GM12878 (cell line): ENCODE measurements at regions not wholly inside any gene's neighbourhood (a gene's known extent, or its start where the extent isn't known, plus 50 kb on each side); places are given as distances from the start of the nearest gene placed in this dataset.

Experiments
- ATAC-seq: fragments of 200-7000 bp; cut with Tn5 transposase; 3 replicates; pipeline ENCODE4 v1.9.1; 2020; ENCODE audit warnings: mild to moderate bottlenecking, moderate library complexity
- BruUV-seq: library from RNA; stranded (reverse); fragments of 400-500 nt; replicated peaks from 2 replicates; lab custom pipeline; 2021; lab: Mats Ljungman, UMichigan
- CTCF ChIA-PET: fragments of 300-600 bp; sonication (Branson Sonifier 250); formaldehyde crosslinking; extraction: SDS; loops from one replicate; lab custom pipeline; 2021; ENCODE audit warnings: inconsistent platforms; lab: Yijun Ruan, JAX
- POLR2A ChIA-PET: fragments of 350-600 bp; formaldehyde crosslinking; extraction: SDS; loops from one replicate; lab custom pipeline; 2021; ENCODE audit warnings: inconsistent platforms; lab: Charles Lee
- RAD21 ChIA-PET: fragments of 300-600 bp; sonication (Branson Sonifier 250); formaldehyde crosslinking; loops from one replicate; lab custom pipeline; 2023; ENCODE audit warnings: antibody characterized with exemption; ENCODE audit not compliant: unreplicated experiment; lab: Charles Lee
- SMC1A ChIA-PET: fragments of 300-600 bp; sonication (Branson Sonifier 250); formaldehyde crosslinking; loops from one replicate; lab custom pipeline; 2023; ENCODE audit not compliant: unreplicated experiment, uncharacterized antibody; lab: Charles Lee
- DNase-seq: peaks from one replicate; pipeline ENCODE4 v3.0.0-alpha.2; 2011; ENCODE audit warnings: low read depth, low spot score
- FAIRE-seq: peaks from 3 replicates; lab custom pipeline; 2011; peaks lifted over from hg19 to GRCh38; lab: Jason Lieb, UNC
- H2AFZ ChIP-seq: 2 replicates; pipeline ENCODE4 v1.6.0; 2011; ENCODE audit warnings: low read depth, low read length, control low read depth; ENCODE audit not compliant: control insufficient read depth
- H3K27ac ChIP-seq: 2 replicates; pipeline ENCODE4 v1.5.1; 2011; ENCODE audit warnings: control low read depth; ENCODE audit not compliant: control insufficient read depth, insufficient read depth
- H3K27me3 ChIP-seq, 2 experiments: replicated peaks in 1 of 2; 2 replicates each; pipeline versions ENCODE4 v1.6.0 to v1.6.1; 2011; ENCODE audit warnings: low read length in 1 of 2; ENCODE audit not compliant: control insufficient read depth in 2 of 2, insufficient read depth in 2 of 2
- H3K36me3 ChIP-seq, 2 experiments: 2 replicates each; pipeline ENCODE4 v1.5.1; 2011; ENCODE audit warnings: low read length in 1 of 2; ENCODE audit not compliant: control insufficient read depth in 2 of 2, insufficient read depth in 2 of 2
- H3K4me1 ChIP-seq: 2 replicates; pipeline ENCODE4 v1.6.1; 2011; ENCODE audit warnings: mild to moderate bottlenecking, low read length, moderate library complexity, mixed read lengths; ENCODE audit not compliant: control insufficient read depth, insufficient read depth
- H3K4me2 ChIP-seq: 2 replicates; pipeline ENCODE4 v1.6.0; 2011; ENCODE audit warnings: control low read depth; ENCODE audit not compliant: control insufficient read depth, insufficient read depth
- H3K4me3 ChIP-seq: fragments of 200-600 bp; sonication (generic); 2 replicates; pipeline ENCODE4 v1.5.1; 2016
- H3K79me2 ChIP-seq: 2 replicates; pipeline ENCODE4 v1.6.0; 2011; ENCODE audit warnings: low read length; ENCODE audit not compliant: control insufficient read depth, insufficient read depth
- H3K9ac ChIP-seq: 2 replicates; pipeline ENCODE4 v1.8.0; 2011; ENCODE audit warnings: low read length, control low read depth, mixed read lengths; ENCODE audit not compliant: control insufficient read depth, insufficient read depth
- H3K9me3 ChIP-seq: replicated peaks from 3 replicates; pipeline ENCODE4 v1.5.1; 2011; ENCODE audit warnings: mild to moderate bottlenecking, low read length; ENCODE audit not compliant: control insufficient read depth, insufficient read depth
- H4K20me1 ChIP-seq: 2 replicates; pipeline ENCODE4 v1.6.0; 2011; ENCODE audit not compliant: control insufficient read depth, insufficient read depth
- KDM1A ChIP-seq: fragments of 200-600 bp; sonication (generic); IDR thresholded peaks from 2 replicates; pipeline ENCODE4 v1.6.1; 2016; ENCODE audit warnings: borderline replicate concordance
- MXI1 ChIP-seq: fragments of 150-350 bp; IDR thresholded peaks from 2 replicates; pipeline ENCODE4 v1.6.1; 2011; ENCODE audit warnings: low read depth, mild to moderate bottlenecking, inconsistent platforms, low read length, improper control_type of control experiment
- NFYA ChIP-seq: IDR thresholded peaks from 2 replicates; pipeline ENCODE4 v1.6.1; 2011; ENCODE audit warnings: low read depth, mild to moderate bottlenecking, low read length, improper control_type of control experiment, borderline replicate concordance
- WGBS: methylation state at CpG from one replicate; pipeline ENCODE4 v1.1.6; 2016; ENCODE audit warnings: low lambda C conversion rate; ENCODE audit not compliant: insufficient replicate concordance, insufficient coverage; ENCODE audit errors: missing lambda C conversion rate; 5-methylcytosine and 5-hydroxymethylcytosine counted together
- in situ Hi-C: fragments of 300-500 bp; cut with MboI; formaldehyde crosslinking; loops from 9 replicates; pipeline ENCODE4 v1.14.3; 2018; ENCODE audit warnings: mixed read lengths
- intact Hi-C: fragments of 100-400 bp; cut with micrococcal nuclease; formaldehyde crosslinking; loops from one replicate; pipeline ENCODE4 v1.14.2; 2022; ENCODE audit not compliant: unreplicated experiment
- TF ChIP-seq, protein P1 (sequence below): fragments of 450-650 bp; IDR thresholded peaks from 2 replicates; pipeline ENCODE4 v1.6.1; 2017; ENCODE audit warnings: mild to moderate bottlenecking, moderate library complexity
- TF ChIP-seq, protein P2 (sequence below): fragments of 450-650 bp; IDR thresholded peaks from 2 replicates; pipeline ENCODE4 v1.6.1; 2016; ENCODE audit warnings: mild to moderate bottlenecking
- TF ChIP-seq, protein P3 (sequence below): IDR thresholded peaks from 2 replicates; pipeline ENCODE4 v1.6.1; 2011; ENCODE audit warnings: borderline replicate concordance, low read depth, mild to moderate bottlenecking, moderate library complexity, low read length; ENCODE audit not compliant: insufficient read depth, poor library complexity, severe bottlenecking

DNA sequence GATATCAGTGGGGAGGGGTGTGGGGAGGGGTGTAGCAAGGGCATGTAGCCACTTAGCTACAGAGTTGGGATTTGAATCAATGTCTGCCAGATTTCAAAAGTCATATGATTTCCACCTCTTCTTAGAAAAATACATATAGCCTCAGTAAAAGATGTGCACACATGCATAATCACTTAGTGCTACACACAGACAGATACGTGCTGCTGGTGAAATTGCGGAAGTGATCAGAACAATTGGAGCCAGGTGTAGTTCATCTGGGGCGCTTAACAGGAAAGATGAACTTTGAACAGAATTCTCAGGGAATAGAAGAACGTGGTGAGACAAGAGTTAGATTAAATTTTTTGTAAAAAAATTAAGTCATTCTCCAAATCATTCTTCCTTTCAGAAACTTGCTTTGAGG, 333.1 kb downstream of the KCNRG start:
- no peaks in the 10 kb centered on the region for H3K36me3 ChIP-seq
- no peak overlapping the region for H2AFZ ChIP-seq
- no peaks in the 10 kb centered on the region for H3K4me1 ChIP-seq
- H4K20me1 ChIP-seq = no peaks in the 10 kb centered on the region
- H3K4me3 ChIP-seq = no peak overlapping the region
- intact Hi-C loops (no loop called here), in situ Hi-C loops (no loop called here)
- WGBS = 36% methylated on average over 4 of the region's 4 CpGs
- BruUV-seq = no TSS peak
- SMC1A ChIA-PET = no interaction called here
- no peaks in the 10 kb centered on the region for H3K9me3 ChIP-seq
- no peak for ATAC-seq
- no peak for DNase-seq
- H3K4me2 ChIP-seq = no peak overlapping the region
- RAD21 ChIA-PET = no interaction called here
- no peak overlapping the region for H3K9ac ChIP-seq
- peaks cover 0 to 12% of the 10 kb centered on the region in 2 experiments; a peak in 2 of 4 replicates for H3K27me3 ChIP-seq
- CTCF ChIA-PET = no interaction called here
- no peak for FAIRE-seq
- H3K27ac ChIP-seq = no peak overlapping the region
- H3K79me2 ChIP-seq = no peaks in the 10 kb centered on the region
- TF ChIP-seq NFYA = no peak
- TF ChIP-seq KDM1A = no peak
- TF ChIP-seq, protein P1, sequence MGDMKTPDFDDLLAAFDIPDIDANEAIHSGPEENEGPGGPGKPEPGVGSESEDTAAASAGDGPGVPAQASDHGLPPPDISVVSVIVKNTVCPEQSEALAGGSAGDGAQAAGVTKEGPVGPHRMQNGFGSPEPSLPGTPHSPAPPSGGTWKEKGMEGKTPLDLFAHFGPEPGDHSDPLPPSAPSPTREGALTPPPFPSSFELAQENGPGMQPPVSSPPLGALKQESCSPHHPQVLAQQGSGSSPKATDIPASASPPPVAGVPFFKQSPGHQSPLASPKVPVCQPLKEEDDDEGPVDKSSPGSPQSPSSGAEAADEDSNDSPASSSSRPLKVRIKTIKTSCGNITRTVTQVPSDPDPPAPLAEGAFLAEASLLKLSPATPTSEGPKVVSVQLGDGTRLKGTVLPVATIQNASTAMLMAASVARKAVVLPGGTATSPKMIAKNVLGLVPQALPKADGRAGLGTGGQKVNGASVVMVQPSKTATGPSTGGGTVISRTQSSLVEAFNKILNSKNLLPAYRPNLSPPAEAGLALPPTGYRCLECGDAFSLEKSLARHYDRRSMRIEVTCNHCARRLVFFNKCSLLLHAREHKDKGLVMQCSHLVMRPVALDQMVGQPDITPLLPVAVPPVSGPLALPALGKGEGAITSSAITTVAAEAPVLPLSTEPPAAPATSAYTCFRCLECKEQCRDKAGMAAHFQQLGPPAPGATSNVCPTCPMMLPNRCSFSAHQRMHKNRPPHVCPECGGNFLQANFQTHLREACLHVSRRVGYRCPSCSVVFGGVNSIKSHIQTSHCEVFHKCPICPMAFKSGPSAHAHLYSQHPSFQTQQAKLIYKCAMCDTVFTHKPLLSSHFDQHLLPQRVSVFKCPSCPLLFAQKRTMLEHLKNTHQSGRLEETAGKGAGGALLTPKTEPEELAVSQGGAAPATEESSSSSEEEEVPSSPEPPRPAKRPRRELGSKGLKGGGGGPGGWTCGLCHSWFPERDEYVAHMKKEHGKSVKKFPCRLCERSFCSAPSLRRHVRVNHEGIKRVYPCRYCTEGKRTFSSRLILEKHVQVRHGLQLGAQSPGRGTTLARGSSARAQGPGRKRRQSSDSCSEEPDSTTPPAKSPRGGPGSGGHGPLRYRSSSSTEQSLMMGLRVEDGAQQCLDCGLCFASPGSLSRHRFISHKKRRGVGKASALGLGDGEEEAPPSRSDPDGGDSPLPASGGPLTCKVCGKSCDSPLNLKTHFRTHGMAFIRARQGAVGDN = no peak
- no peak for TF ChIP-seq MXI1
- TF ChIP-seq, protein P2, sequence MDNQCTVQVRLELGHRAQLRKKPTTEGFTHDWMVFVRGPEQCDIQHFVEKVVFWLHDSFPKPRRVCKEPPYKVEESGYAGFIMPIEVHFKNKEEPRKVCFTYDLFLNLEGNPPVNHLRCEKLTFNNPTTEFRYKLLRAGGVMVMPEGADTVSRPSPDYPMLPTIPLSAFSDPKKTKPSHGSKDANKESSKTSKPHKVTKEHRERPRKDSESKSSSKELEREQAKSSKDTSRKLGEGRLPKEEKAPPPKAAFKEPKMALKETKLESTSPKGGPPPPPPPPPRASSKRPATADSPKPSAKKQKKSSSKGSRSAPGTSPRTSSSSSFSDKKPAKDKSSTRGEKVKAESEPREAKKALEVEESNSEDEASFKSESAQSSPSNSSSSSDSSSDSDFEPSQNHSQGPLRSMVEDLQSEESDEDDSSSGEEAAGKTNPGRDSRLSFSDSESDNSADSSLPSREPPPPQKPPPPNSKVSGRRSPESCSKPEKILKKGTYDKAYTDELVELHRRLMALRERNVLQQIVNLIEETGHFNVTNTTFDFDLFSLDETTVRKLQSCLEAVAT = no peak
- TF ChIP-seq, protein P3, sequence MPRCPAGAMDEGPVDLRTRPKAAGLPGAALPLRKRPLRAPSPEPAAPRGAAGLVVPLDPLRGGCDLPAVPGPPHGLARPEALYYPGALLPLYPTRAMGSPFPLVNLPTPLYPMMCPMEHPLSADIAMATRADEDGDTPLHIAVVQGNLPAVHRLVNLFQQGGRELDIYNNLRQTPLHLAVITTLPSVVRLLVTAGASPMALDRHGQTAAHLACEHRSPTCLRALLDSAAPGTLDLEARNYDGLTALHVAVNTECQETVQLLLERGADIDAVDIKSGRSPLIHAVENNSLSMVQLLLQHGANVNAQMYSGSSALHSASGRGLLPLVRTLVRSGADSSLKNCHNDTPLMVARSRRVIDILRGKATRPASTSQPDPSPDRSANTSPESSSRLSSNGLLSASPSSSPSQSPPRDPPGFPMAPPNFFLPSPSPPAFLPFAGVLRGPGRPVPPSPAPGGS = no peak
- POLR2A ChIA-PET = no interaction called here
